IPS DF 4.7 (cell line): ENCODE measurements at regions not wholly inside any gene's neighbourhood (a gene's known extent, or its start where the extent isn't known, plus 50 kb on each side); places are given as distances from the start of the nearest gene placed in this dataset.

Source experiments
- DNase-seq: peaks from one replicate; pipeline ENCODE4 v3.0.0-alpha.2; 2013; ENCODE audit warnings: low spot score; ENCODE audit errors: extremely low read depth

DNA sequence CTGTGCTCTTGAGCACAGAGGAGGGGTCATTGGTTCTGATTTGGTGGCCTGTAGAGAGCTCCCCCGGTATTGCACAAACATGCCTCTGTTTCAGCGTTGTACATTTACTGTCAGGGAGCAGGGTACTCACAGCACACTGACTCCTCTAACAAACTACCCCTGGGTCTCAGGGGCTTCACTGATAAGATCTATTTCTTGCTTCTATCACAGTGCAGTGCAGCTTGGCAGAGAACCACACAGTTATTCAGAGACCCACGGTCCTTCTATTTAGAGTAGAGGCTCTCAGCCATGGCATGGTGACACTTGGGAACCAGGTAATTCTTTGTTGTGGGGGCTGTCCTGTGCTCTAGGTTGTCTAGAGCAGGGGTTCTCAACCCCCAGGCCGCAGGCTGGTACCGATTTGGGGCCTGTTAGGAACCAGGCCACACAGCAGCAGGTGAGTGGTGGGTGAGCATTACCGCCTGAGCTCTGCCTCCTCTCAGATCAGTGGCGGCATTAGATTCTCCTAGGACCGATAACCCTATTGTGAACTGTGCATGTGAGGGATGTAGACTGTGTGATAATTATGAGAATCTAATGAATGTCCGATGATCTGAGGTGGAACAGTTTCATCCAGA is 133.4 kb upstream of the MYCN start:
- no peak for DNase-seq

DNA sequence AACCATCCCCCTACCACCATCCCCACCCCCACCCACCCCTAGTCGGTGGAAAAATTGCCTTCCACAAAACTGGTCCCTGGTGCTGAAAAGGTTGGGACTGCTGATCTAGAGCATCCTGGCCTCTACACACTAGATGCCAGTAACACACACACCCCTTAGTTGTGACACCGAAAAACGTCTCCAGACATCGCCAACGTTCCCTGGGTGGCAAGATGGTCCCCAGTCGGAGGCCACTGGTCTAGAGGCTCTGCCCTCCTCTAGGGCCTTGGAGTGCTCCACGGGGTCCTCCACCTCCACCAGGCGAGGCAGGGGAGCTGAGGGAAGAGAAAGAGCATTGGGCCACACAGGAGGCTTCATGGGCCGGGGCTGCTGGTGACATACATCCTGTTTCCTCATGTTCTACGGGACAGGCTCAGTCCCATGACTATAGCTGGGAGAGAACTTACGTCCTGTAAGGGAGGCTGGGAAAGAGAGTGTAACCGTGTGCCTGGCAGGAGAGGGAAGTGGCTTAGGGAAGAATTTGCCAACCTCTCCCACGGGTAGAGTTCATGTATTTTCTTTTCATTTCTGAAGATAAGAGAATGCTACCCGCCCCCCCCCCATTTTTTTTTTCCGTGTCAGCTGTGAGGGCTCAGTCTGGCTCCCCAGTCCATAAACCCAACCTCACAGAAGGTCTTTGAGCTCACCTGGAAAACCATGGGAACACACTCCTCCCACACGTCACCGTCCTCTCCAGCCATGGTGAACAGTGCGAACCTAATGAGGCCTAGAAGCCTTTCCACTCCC is 132.7 kb upstream of the MYCN start:
- DNase-seq: no peak

DNA sequence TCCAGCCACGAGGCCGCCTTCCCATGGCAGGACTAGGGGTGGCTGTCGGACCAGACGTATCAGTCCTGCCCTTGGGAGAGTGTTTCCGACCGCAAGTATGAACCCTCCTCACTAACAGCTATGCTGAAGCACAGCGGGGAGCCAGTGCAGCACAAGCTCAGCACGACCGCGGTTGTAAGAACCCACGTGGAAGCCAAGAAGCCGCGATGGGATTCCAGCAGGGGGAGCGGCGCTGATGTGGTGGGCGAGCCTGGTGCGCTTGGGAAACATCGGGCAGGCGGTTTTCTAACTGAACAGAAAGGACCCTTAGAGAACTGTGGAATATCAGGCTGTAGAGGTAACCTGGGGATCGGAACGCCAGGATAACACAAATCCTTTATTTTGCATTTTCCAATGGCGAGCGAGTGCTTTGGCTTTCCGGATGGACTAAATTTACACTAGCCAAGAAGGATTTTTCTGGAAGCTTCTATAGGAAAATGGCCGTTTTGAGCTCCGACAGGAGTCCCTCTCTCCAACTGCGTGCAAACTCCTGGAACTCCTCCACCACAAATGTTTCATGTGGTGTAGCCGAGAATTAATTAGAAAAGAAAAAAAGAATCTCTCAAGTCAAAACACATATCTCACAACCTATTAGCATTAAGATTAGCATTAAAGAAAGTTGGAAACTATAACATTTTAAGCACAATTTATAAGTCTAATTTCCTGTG is 132.0 kb upstream of the MYCN start:
- no peak for DNase-seq

DNA sequence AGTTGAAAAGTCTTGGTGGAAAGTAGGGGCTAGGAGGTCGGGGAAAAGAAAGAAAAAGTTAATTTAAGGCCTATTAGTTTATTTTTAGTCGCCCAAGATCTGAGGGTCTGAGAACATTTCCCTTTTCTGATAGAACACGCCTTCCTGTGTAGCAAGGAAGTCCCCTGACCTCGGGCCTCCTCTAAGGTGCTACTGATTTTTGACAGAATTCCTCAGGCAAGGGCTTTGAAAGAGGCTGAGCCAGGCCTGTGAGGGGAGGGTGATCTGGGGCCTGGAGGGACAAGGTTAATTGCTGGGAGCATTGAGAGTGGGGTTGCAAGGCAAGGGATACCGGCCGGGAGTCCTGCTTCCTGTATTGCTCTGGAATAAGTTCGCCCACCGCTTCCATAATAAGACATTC is 131.4 kb upstream of the MYCN start:
- no peak for DNase-seq

DNA sequence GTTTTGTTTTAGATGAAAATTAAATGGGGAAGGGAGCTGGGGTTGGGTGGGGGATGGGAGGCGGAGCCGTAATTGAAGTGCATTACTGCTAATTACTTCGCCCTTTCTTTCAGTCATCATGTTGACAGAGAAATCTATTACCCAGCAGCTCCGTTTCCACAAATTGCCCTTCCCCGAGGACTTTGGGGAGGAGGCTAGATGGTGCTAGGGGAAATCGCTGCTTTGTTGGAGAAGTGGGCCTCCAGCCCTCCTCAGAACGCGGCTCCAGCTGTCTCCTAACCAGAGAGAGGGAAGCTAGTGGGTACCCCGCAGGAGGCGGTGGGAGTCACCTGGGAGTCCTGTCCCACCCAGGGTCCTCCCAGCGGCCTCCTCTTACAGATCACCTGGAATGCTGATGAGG is 130.9 kb upstream of the MYCN start:
- DNase-seq: no peak

DNA sequence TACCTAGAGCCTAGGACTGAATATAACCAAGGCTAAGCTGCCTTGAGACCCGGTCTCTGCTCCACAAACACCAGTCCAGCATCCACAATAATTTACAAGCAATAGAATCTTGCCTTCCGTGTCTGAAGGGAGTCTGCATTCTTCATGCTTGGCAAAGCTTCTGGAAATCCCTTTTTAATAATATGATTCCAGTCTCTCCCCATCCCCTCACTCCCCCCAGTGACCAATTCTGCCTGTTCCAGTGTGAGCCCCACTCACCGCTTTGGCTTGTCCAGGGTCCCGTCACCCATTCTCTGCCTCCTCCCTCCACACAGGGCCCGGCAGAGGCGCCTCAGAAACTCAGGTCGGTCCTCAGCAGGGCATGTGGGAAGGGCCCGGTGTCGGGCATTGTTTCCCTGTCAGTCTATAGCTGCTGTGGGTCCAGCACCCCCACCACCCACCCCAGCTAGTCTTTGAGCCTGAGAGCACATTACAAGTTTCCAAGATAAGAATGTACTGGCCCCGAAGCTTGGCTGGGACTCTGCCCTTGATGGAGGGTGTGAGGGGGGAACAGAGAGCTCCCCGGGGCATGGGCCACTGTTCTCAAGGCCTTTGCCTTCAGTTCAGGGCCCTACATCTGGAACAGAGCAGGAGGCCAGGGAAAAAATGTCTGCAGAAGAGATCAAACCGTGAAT is 129.7 kb upstream of the MYCN start:
- DNase-seq: no peak

DNA sequence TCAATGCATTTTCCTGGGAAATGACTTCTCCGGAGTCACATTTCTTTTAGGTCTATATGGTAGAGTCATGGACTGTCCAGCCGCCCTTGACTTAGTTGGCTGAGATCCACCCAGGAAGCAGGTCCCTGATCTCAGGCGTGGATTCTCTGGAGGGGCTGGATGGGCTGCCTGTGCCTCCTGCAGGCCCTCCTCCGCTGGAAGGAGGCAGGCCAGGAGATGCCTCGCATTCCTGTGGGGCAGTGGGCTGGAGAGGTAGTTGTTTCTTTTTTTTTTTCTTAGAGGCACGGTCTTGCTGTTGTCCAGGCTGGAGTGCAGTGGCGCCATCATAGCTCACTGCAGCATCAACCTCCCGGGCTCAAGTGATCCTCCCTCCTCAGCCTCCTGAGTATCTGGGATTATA is 129.0 kb upstream of the MYCN start:
- DNase-seq: no peak

DNA sequence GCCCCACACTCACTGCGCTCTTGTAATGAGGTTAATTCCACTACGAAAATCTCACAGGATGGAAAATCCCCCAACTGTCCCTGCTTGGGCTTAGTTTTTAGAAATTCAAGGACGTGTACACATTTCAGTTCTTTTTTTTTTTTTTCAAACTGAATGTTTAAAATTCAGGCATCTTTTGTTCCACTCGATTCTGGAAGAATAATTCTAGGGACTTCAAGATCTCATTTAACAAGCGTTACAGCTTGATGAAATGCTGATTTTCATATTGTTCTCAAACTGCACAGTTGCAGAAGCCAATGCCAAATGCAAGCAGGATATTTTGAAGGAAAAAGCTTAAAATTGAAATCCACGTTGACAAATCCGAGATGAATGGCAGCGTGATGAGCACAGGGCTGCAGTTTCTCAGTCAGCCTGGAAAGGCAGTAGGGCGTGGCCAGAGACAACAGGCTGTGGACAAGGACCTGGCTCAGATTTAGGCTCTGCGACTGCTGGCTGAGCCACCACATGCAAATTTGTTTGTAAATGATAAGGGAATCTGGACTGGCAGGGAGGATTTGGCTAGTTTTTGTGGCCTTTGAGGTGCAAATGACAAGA is 128.1 kb upstream of the MYCN start:
- DNase-seq: no peak

DNA sequence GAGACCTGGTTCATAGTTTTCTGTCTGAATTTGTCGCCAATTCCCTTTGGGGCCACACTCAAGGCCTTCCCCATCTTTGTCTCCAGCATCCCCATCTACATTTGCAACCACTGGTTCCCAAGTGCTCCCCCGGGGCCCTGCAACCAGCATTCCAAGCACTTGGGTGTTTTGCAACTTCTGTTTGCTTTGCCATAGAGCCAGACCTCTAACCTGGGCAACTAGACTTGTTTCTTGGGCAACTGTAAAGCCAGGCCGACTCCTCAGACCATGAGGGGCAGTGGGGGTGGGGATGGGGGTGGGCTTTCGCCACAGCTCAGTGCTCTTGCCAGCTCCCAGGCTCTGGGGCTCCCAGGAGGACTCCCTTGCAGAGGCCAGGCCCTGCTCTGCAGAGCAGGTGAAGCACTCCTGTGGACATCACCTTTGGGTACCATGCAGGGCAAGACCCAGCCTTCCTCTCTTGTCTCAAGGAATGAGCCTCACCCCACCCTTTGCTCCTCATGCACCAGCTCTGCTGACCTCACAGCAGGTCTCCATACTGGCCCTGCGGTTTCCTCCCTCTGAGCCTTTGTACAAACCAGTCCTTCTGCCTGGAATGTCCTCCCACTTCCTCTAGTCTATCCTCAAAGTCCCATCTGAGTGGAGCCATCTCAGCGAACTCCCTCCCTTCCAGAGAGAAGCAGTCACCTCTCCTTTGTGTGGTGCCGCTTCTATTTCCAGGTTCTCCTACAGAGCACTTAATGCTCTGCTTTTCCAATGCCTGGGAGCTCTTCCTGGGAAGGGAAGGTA is 126.7 kb upstream of the MYCN start:
- DNase-seq: no peak

DNA sequence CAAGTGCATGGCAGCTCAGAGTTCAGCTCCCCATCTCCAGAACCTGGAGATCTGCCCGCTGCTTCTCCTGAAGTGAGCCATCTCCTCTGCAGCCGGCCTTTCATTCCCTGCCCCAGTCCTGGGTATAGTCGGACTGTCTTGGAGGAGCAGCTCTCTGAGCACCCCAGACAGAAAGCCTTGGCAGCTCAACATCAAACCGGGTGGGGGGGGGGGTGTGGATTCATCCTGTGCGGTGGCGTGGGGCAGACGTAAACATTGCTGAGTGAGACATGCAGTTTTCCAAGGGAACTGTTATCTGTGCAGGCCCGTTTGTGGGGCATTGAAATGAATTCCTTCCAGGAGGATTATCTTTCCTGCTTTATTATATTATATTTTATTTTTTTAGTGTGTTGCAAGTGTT is 125.9 kb upstream of the MYCN start:
- DNase-seq: no peak

DNA sequence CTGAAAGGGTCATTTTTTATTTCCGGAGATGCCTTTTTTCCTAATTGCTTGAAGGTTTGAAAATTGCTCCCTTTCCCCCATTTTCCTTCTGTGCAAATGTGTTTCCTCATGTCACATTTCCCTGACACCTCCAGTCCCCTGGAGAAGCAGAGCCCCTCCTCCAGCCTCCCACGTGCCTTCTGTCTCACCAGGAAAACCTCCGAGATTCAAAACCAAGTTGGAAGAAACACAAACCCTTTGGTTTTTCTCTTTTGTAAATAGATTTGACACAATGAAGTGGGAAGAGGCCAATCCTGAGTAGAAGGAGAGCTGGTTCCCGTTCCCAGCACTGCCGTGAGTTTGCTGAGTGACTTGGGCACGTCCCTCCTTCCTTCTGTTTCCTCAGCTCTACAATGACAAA is 125.4 kb upstream of the MYCN start:
- DNase-seq: no peak

DNA sequence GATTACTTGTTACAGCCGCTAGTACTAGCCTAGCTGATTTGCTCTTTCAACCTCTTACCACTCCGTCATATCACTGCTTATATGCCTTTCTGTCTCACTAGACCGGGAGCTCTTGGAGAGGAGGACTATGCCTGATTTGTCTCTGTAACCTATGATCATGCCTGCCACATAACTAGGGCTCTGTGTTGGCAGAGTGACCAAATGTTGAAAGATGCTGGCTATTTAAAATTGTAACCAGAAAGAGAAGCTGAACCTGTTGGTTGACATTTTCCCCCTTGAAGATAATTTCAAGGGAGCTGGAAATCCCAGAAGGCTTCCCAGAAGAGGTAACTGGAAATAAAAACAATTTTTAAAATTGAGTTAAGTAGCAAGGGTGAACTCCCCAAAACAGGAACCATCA is 124.1 kb upstream of the MYCN start:
- no peak for DNase-seq

DNA sequence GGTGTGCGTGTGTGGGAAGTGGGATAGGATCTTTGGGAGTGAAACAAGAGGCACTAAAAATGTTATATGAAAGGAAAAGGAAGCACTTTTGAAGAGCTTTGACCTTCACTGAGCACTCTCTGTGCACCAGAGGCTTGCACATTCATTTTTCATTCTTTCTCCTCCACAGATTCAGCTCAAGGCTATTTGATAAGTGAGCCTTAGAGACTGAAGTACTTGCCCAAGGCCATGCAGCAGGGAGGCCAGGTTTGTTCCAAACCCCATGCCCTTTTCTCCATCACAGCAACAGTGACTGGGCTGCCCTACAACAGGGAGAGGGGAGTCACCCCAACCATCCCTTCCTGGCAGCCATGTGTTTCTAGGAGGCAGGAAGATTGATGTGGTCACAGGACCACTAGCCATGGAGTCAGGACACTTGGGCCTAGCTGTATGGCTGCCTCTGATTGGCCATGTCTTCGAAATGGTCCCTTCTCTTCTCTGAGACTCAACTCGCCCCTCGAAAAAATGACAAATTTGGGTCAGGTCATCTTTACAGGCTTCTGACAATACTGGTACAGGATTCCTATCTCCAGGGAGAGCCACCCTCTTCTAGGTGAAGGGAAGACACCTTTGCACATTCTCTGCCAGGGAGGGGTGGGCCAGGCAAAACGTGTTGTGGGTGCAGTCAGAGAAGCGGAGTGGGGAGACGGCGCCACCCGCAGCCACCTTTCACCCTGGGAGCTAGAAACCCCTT is 123.5 kb upstream of the MYCN start:
- no peak for DNase-seq

DNA sequence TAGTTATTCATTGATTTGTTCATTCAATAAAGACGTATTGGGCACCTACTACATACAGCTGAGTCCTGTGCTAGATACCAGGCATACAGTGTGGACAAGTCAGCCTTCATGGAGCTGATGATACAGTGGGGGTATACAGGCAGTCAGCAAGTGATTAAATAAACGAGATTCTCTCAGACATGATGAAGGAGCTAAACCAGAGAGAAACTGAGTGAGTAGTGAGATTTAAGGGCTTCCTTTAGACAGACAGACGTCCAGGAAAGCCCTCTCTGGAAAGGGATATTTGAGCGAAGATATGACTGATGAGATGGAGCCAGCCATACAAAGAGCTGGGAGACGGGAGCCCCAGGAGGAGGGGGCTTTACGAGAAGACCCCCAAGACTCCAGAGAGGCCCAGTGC is 122.6 kb upstream of the MYCN start:
- no peak for DNase-seq

DNA sequence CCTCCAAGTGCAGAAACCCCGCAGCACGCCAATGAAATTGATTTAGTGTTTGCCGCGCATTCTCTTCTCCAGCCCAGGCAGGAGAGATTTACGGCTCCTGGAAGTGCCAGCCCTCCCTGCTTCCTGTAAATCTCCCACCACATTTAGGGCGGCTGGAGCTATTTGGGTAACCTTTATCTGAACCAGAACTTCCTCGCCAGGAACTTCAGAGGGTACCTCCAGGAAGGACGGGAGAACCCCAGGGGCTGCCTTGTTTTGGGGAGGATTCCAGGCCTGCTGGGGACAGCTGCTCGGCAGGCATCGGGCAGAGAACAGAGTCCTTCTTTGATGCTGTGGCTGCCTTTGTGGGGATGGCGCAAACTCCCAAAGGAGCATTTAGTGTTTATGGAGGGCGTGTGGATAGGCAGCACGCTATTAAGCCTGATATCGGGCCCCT is 122.0 kb upstream of the MYCN start:
- DNase-seq: no peak

DNA sequence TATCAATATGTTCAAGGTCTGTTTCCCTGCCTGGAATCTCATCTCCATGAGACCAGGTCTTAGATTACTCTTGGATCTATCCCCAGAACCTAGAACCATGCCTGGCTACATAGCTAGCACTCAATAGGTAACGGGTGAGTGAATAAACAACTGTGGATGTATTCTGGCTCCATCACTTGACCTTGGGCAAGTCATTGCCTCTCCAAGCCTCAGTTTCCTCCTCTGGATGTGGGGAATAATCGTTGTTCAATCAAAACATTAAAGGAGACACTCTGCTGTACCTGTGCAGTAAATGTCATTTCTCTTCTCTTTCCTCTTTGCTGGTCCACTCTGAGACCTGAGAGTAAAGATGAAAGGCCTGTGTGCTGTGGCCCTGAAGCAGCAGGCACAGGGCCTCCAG is 121.5 kb upstream of the MYCN start:
- no peak for DNase-seq

DNA sequence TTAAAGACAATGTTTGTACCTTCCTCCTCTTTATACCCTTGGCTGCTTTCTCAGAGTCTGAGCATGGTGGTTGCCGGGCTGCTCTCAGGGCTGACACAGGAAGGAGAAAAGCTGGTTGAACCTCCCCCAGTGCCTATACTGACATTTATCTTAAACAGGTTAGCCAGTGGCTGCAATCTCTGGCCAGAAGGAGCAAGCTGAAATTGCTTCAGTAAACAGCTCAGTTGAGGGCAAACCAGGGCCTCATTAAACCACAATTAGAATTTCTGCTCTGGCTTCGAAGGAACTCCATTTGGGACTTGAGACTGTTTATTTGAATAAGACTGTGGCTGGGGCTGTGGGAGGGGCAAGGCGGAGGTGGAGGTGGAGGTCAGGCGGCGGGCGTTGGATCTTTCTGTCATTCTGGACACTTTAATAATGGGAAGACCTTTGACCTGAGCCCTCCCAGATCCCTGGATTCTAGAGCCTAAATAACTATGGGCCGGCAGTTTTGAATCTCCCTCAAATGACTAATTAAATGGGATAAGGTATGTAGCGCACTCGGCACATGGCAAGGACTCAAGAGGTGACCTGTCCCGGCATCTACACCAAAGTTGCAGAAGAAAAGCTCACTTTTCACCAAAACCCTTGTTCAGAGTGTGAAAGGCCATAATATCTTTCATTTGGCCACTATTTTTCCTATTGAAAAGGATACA is 120.6 kb upstream of the MYCN start:
- DNase-seq: no peak

DNA sequence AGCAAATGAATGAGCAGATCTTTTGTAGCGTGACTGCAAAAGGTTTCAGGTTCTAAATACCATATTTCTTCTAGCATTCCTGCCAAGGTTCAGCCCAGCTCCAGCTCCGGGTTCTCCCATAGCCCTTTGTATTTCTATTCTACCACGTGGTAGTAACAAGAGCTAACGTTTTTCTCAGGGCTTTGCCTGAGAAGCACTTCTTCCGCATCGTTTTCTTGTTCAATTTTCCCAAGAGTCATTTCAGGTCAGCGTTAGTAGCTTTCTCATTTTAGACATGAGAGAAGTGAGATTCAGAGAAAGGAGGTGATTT is 120.1 kb upstream of the MYCN start:
- no peak for DNase-seq

DNA sequence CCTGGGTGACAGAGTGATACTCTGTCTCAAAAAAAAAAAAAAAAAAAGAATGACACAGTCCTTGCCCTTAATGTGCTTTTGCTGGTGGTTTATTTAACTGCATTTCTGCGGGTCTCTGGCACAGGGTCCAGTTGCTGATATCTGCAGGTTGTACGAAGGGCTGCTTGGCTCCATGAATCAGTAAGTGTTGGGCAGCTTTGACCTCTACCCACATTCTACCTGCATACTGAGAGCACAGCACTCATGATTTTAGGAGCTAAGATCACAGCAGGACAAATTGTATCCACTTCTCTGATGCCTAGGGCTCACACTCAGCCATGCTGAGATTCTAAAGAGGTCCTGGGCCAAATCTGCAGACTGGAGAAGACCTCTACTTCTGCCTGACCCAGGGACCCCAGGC is 119.4 kb upstream of the MYCN start:
- no peak for DNase-seq
